ENCODE measurements at regions not wholly inside any gene's neighbourhood (a gene's known extent, or its start where the extent isn't known, plus 50 kb on each side); places are given as distances from the start of the nearest gene placed in this dataset.

DNA sequence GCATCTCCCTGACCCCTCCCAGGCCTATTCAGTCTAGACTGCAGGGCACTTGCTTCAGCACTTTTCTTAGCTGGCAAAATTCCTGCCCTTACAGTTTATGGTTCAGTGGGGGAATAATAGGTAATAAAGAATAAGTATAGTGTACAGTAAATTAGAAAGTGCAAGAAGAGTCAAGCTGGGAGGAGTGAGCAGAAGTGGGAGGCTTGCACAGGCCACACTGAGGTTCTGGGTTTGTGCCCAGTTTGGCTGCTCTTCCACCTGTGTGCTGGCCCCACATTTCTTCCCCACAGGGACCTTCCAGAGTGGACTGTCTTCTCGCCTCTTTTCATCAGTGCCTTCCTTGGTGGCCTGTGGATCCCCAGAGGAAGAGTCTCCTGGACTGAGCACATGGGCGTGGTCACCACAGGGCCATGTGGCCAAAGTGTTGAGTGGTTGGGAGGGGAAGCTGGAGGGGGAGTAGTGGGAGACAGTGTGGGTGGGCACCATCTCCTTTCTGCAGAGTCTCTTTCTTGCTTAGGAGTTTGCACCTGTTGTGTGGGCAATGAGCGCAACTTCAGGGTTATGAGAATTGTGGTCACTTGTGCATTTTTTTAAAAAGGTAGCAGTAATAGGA is 128.6 kb upstream of the ZSWIM2 start:
- no peaks in the 10 kb centered on the region for H3K4me1 Mint-ChIP-seq (ENCODE audit: low read depth, unreplicated experiment)
- H3K4me3 Mint-ChIP-seq (ENCODE audit: unreplicated experiment), result no peak overlapping the region
- TF ChIP-seq, protein P1, sequence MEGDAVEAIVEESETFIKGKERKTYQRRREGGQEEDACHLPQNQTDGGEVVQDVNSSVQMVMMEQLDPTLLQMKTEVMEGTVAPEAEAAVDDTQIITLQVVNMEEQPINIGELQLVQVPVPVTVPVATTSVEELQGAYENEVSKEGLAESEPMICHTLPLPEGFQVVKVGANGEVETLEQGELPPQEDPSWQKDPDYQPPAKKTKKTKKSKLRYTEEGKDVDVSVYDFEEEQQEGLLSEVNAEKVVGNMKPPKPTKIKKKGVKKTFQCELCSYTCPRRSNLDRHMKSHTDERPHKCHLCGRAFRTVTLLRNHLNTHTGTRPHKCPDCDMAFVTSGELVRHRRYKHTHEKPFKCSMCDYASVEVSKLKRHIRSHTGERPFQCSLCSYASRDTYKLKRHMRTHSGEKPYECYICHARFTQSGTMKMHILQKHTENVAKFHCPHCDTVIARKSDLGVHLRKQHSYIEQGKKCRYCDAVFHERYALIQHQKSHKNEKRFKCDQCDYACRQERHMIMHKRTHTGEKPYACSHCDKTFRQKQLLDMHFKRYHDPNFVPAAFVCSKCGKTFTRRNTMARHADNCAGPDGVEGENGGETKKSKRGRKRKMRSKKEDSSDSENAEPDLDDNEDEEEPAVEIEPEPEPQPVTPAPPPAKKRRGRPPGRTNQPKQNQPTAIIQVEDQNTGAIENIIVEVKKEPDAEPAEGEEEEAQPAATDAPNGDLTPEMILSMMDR (IDR thresholded peaks at IDR 0.05; ENCODE audit: partially characterized antibody, unreplicated experiment), result no peak
- no peak for DNase-seq
- no peak overlapping the region for H3K27ac Mint-ChIP-seq (ENCODE audit: unreplicated experiment)
- no peaks in the 10 kb centered on the region for H3K36me3 Mint-ChIP-seq (ENCODE audit: unreplicated experiment)
- no peaks in the 10 kb centered on the region for H3K27me3 Mint-ChIP-seq (ENCODE audit: unreplicated experiment)
- no peaks in the 10 kb centered on the region for H3K9me3 Mint-ChIP-seq (ENCODE audit: unreplicated experiment)

DNA sequence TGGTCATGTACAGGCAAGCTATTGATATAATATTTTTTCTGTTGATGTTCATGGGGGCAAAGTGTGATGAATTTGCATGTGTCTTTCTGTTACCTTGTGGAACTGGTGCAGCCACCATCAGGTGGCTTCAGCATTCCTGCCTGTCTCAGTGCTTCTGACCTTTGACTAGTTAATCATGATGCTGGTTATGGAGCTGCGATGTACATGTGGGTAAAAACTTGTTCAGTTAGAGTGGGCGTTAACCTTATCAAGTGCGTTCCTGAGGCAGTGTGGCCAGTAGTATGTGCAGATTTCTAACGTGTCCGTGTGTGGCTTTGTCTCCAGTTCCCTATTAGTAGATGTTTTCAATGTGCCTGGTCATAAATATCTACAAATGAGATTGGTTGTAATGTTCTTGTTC is 127.4 kb upstream of the ZSWIM2 start:
- no peak overlapping the region for H3K27ac Mint-ChIP-seq (ENCODE audit: unreplicated experiment)
- H3K4me1 Mint-ChIP-seq (ENCODE audit: low read depth, unreplicated experiment), result no peaks in the 10 kb centered on the region
- no peaks in the 10 kb centered on the region for H3K9me3 Mint-ChIP-seq (ENCODE audit: unreplicated experiment)
- H3K27me3 Mint-ChIP-seq (ENCODE audit: unreplicated experiment), result no peaks in the 10 kb centered on the region
- no peak for DNase-seq
- no peak overlapping the region for H3K4me3 Mint-ChIP-seq (ENCODE audit: unreplicated experiment)
- TF ChIP-seq, protein P1 (IDR thresholded peaks at IDR 0.05; ENCODE audit: partially characterized antibody, unreplicated experiment), result no peak
- H3K36me3 Mint-ChIP-seq (ENCODE audit: unreplicated experiment), result no peaks in the 10 kb centered on the region

DNA sequence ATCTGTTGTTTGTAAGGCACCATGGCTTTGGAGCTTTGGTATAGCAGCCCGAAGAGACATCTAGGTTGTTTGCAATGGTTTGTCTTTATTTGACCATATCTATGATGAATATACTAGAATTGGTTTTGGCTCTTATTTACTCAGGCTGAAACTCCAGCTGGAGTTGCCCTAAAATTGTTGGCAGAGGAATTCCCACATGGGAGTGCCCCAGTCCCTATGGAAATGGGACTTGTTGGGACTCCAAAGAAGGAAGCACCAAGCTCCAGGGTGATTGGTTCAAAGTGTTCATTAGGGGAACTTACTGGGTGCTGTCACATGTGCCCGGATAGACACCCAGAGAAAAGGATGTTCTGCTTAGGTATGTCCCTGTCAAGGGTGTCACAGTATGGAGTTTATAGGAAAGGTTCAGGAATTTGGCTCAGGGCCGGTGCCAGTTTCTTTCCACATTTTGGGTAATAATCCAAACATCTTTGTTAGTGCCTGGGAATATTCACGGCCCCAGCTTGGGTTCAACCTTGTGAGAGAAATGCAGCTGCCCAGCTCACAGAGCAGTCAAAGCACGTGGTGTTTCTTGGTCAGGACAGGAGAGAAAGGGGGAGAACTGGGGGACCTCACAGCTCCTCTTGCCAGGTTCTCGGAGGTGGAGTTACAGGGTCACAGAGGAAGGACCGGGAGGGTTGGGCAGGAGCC is 123.5 kb upstream of the ZSWIM2 start:
- H3K4me3 Mint-ChIP-seq (ENCODE audit: unreplicated experiment), result no peak overlapping the region

DNA sequence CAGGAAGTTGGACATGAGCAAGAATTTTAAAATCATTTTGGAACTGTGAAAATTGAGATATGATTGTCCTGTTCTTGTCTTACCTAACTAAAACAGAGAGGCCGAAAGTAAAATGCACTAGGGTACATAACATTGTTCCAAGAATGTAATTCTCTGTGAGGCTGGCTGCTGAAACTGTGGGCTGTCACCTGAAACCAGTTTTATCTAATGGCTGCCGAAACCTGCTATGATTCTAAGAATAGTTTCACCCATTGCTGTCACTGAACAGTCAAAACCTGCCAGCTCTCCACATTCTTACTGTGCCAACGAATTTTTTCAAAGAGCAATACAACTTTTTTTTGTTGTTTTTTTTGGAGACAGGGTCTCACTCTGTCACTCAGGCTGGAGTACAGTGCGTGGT is 119.3 kb upstream of the ZSWIM2 start:
- no peaks in the 10 kb centered on the region for H3K4me1 Mint-ChIP-seq (ENCODE audit: low read depth, unreplicated experiment)
- peaks cover under 1% of the 10 kb centered on the region for H3K36me3 Mint-ChIP-seq (ENCODE audit: unreplicated experiment)

More for the DNA sequence above, 123.5 kb upstream of the ZSWIM2 start:
- TF ChIP-seq, protein P1 (IDR thresholded peaks at IDR 0.05; ENCODE audit: partially characterized antibody, unreplicated experiment), result no peak
- Mint-ChIP-seq H3K4me1 (ENCODE audit: low read depth, unreplicated experiment) (no peaks in the 10 kb centered on the region), H3K27ac (ENCODE audit: unreplicated experiment) (no peak overlapping the region), H3K9me3 (ENCODE audit: unreplicated experiment) (no peaks in the 10 kb centered on the region), H3K27me3 (ENCODE audit: unreplicated experiment) (peaks cover 2% of the 10 kb centered on the region), H3K36me3 (ENCODE audit: unreplicated experiment) (no peaks in the 10 kb centered on the region)
- DNase-seq, result no peak

DNA sequence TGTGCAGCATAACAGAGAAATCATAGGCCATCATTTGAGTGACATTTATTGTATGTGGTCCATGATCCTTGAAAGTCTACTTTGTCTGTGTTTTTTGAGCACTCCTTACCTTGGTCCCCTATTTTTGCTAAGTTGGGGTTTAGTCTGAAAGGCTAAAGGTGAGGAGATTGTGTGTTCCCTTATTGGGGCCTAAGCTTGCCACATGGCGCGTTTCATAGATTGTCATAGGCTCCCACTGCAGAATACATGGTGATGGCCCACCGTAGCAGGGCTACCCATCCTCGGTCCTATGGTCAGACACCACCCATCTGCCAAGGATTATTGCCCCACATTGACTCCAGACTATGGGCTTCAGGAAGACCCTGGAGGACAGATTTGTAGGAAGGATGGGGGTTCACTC is 117.0 kb upstream of the ZSWIM2 start:
- H3K4me1 Mint-ChIP-seq (ENCODE audit: low read depth, unreplicated experiment), result no peaks in the 10 kb centered on the region

More for the DNA sequence above, 119.3 kb upstream of the ZSWIM2 start:
- peaks cover 2% of the 10 kb centered on the region for H3K27me3 Mint-ChIP-seq (ENCODE audit: unreplicated experiment)
- H3K9me3 Mint-ChIP-seq (ENCODE audit: unreplicated experiment), result no peaks in the 10 kb centered on the region
- no peak overlapping the region for H3K4me3 Mint-ChIP-seq (ENCODE audit: unreplicated experiment)
- TF ChIP-seq, protein P1 (IDR thresholded peaks at IDR 0.05; ENCODE audit: partially characterized antibody, unreplicated experiment), result no peak
- no peak overlapping the region for H3K27ac Mint-ChIP-seq (ENCODE audit: unreplicated experiment)
- DNase-seq, result no peak

More for the DNA sequence above, 117.0 kb upstream of the ZSWIM2 start:
- no peak overlapping the region for H3K4me3 Mint-ChIP-seq (ENCODE audit: unreplicated experiment)
- H3K9me3 Mint-ChIP-seq (ENCODE audit: unreplicated experiment), result no peaks in the 10 kb centered on the region
- H3K27me3 Mint-ChIP-seq (ENCODE audit: unreplicated experiment), result peaks cover 2% of the 10 kb centered on the region
- H3K27ac Mint-ChIP-seq (ENCODE audit: unreplicated experiment), result no peak overlapping the region
- TF ChIP-seq, protein P1 (IDR thresholded peaks at IDR 0.05; ENCODE audit: partially characterized antibody, unreplicated experiment), result no peak
- DNase-seq, result no peak
- H3K36me3 Mint-ChIP-seq (ENCODE audit: unreplicated experiment), result peaks cover 6% of the 10 kb centered on the region
